Endodermal cell (in vitro differentiated cells): ENCODE measurements at regions not wholly inside any gene's neighbourhood (a gene's known extent, or its start where the extent isn't known, plus 50 kb on each side); places are given as distances from the start of the nearest gene placed in this dataset.

Source experiments
- DNase-seq: peaks from one replicate; pipeline ENCODE4 v3.0.0-alpha.2; 2017
- H3K27ac ChIP-seq: 2 replicates; pipeline ENCODE4 v1.5.1; 2013; ENCODE audit warnings: mild to moderate bottlenecking, low read depth, low read length, moderate library complexity
- H3K27me3 ChIP-seq: 2 replicates; pipeline ENCODE4 v1.6.1; 2013; ENCODE audit warnings: mild to moderate bottlenecking, low read length, moderate library complexity; ENCODE audit not compliant: insufficient read depth, control insufficient read depth, poor library complexity, severe bottlenecking
- H3K36me3 ChIP-seq: 2 replicates; pipeline ENCODE4 v1.7.0; 2013; ENCODE audit warnings: mild to moderate bottlenecking, low read length, moderate library complexity; ENCODE audit not compliant: control insufficient read depth, insufficient read depth
- H3K4me1 ChIP-seq: one replicate; pipeline ENCODE4 v1.7.0; 2013; ENCODE audit warnings: low read length; ENCODE audit not compliant: control insufficient read depth, insufficient read depth
- H3K4me3 ChIP-seq: 2 replicates; pipeline ENCODE4 v1.5.1; 2013; ENCODE audit warnings: mild to moderate bottlenecking, low read length, moderate library complexity
- H3K9ac ChIP-seq: 2 replicates; pipeline ENCODE4 v1.6.1; 2013; ENCODE audit warnings: mild to moderate bottlenecking, low read length, moderate library complexity; ENCODE audit not compliant: poor library complexity, severe bottlenecking; ENCODE audit errors: extremely low read depth
- H3K9me3 ChIP-seq: 2 replicates; pipeline ENCODE4 v1.6.1; 2013; ENCODE audit warnings: mild to moderate bottlenecking, low read length, moderate library complexity; ENCODE audit not compliant: control insufficient read depth
- H3K27ac Mint-ChIP-seq: 2 replicates; pipeline ENCODE4 v1.8.0; 2020; ENCODE audit warnings: mixed read lengths
- H3K27me3 Mint-ChIP-seq: 2 replicates; pipeline ENCODE4 v1.8.0; 2021; ENCODE audit warnings: mild to moderate bottlenecking, mixed read lengths; ENCODE audit not compliant: insufficient read depth
- H3K36me3 Mint-ChIP-seq: 2 replicates; pipeline ENCODE4 v1.8.0; 2020; ENCODE audit warnings: low read depth, mixed read lengths
- H3K4me1 Mint-ChIP-seq: 2 replicates; pipeline ENCODE4 v1.8.0; 2020; ENCODE audit warnings: mixed read lengths
- H3K4me3 Mint-ChIP-seq: 2 replicates; pipeline ENCODE4 v1.8.0; 2020; ENCODE audit warnings: mild to moderate bottlenecking, moderate library complexity, mixed read lengths
- H3K9me3 Mint-ChIP-seq: 2 replicates; pipeline ENCODE4 v1.8.0; 2020; ENCODE audit warnings: mild to moderate bottlenecking, mixed read lengths
- WGBS, 2 experiments: methylation state at CpG; one replicate each; pipeline versions ENCODE4 v1.1.5 to v1.1.7; 2013; ENCODE audit warnings: missing lambda C conversion rate in 2 of 2, mixed read lengths in 1 of 2; ENCODE audit not compliant: insufficient coverage in 1 of 2, insufficient read length in 1 of 2; 5-methylcytosine and 5-hydroxymethylcytosine counted together
- TF ChIP-seq, protein P1 (sequence below): fragments of 200-600 bp; sonication (generic); conservative IDR thresholded peaks from 2 replicates; pipeline ENCODE4 v1.5.0; 2021; ENCODE audit warnings: antibody characterized with exemption, mild to moderate bottlenecking

DNA sequence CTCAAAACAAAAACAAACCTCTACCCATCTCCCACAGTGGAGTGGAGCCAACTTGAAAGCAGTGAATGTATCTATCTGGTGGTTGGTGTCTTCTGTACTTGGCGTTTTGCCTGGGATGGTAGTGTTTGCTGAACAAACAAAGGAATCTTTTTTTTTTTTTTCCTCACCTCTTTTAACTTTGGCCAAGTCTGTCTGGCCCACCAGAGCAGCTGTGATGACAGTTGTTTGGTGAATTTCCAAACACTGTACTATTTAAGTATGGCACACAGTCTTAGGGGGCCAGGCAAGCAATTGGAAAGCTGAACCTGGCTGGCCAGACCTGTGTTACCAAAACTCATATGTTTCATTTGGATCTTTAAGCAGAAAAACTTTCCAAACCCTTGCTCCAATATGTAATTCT is 101.8 kb upstream of the CDH13 start:
- Mint-ChIP-seq H3K27ac (no peak overlapping the region), H3K4me3 (no peak overlapping the region), H3K27me3 (peaks cover 61% of the 10 kb centered on the region), H3K36me3 (no peaks in the 10 kb centered on the region), H3K9me3 (peaks cover 14% of the 10 kb centered on the region), H3K4me1 (no peaks in the 10 kb centered on the region)
- no peak overlapping the region for H3K9ac ChIP-seq
- no peak overlapping the region for H3K27ac ChIP-seq
- no peak overlapping the region for H3K4me3 ChIP-seq
- no peak for DNase-seq
- H3K9me3 ChIP-seq = no peaks in the 10 kb centered on the region
- WGBS, 2 experiments = no CpG with 5 or more reads among the region's 1 CpG
- H3K36me3 ChIP-seq = no peaks in the 10 kb centered on the region
- peaks cover 5% of the 10 kb centered on the region for H3K27me3 ChIP-seq
- H3K4me1 ChIP-seq = no peaks in the 10 kb centered on the region
- TF ChIP-seq, protein P1, sequence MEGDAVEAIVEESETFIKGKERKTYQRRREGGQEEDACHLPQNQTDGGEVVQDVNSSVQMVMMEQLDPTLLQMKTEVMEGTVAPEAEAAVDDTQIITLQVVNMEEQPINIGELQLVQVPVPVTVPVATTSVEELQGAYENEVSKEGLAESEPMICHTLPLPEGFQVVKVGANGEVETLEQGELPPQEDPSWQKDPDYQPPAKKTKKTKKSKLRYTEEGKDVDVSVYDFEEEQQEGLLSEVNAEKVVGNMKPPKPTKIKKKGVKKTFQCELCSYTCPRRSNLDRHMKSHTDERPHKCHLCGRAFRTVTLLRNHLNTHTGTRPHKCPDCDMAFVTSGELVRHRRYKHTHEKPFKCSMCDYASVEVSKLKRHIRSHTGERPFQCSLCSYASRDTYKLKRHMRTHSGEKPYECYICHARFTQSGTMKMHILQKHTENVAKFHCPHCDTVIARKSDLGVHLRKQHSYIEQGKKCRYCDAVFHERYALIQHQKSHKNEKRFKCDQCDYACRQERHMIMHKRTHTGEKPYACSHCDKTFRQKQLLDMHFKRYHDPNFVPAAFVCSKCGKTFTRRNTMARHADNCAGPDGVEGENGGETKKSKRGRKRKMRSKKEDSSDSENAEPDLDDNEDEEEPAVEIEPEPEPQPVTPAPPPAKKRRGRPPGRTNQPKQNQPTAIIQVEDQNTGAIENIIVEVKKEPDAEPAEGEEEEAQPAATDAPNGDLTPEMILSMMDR = no peak

DNA sequence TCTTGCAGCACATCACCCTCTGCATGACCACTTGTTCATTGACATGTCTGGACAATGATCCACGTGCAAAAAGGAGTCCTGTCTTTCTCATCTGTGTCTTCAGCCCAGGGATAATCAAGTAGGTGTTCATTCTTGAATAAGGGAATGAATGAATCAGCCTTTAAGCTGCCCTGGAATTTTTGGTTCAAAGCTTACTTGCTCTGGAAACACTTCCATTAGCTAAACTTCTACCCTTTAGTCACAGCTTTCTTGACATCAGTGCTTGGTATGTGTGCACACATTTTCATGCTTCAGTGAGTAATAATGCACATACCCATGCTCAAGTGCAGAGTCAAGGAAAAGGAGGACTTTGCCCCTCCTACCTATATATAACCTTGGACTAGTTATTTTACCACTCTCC is 103.0 kb upstream of the CDH13 start:
- no peak for DNase-seq
- H3K36me3 ChIP-seq = no peaks in the 10 kb centered on the region
- no peak overlapping the region for H3K9ac ChIP-seq
- Mint-ChIP-seq H3K4me1 (no peaks in the 10 kb centered on the region), H3K9me3 (peaks cover 11% of the 10 kb centered on the region), H3K4me3 (no peak overlapping the region), H3K27ac (no peak overlapping the region), H3K36me3 (no peaks in the 10 kb centered on the region), H3K27me3 (peaks cover 61% of the 10 kb centered on the region)
- no peak overlapping the region for H3K27ac ChIP-seq
- peaks cover 5% of the 10 kb centered on the region for H3K27me3 ChIP-seq
- TF ChIP-seq, protein P1 = no peak
- no peaks in the 10 kb centered on the region for H3K9me3 ChIP-seq
- H3K4me3 ChIP-seq = no peak overlapping the region
- H3K4me1 ChIP-seq = no peaks in the 10 kb centered on the region
- WGBS, 2 experiments = 36 to 55% methylated on average over 1 of the region's 1 CpG

DNA sequence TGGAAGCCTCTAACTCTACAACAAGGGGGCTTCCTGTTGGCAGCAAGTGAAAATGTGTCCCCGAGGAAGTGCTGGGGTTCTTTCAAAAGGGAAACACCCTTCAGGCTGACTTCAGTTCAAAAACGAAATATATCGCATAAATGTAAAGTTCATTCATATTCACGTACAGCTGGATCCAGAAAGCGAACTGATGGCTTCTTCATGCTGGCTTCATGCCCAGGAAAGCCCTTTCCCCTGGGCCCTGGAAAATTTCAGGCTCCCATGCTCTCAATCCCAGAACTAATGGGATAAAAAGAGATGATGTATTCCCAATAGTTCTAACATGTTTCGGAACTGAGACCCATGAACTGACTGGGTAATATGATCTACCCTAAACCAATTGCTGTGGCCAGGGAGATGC is 104.7 kb upstream of the CDH13 start:
- Mint-ChIP-seq H3K36me3 (no peaks in the 10 kb centered on the region), H3K27ac (no peak overlapping the region)
- DNase-seq = no peak

More for the DNA sequence above, 104.7 kb upstream of the CDH13 start:
- H3K27me3 Mint-ChIP-seq = peaks cover 71% of the 10 kb centered on the region
- H3K9ac ChIP-seq = no peak overlapping the region
- H3K9me3 Mint-ChIP-seq = peaks cover 8% of the 10 kb centered on the region
- H3K4me3 Mint-ChIP-seq = no peak overlapping the region
- H3K27ac ChIP-seq = no peak overlapping the region
- H3K36me3 ChIP-seq = no peaks in the 10 kb centered on the region
- H3K9me3 ChIP-seq = no peaks in the 10 kb centered on the region
- TF ChIP-seq, protein P1 = no peak
- peaks cover 5% of the 10 kb centered on the region for H3K27me3 ChIP-seq
- no peak overlapping the region for H3K4me3 ChIP-seq
- no peaks in the 10 kb centered on the region for H3K4me1 Mint-ChIP-seq
- WGBS, 2 experiments = 91 to 98% methylated on average over 5 to 6 of the region's 6 CpGs
- H3K4me1 ChIP-seq = no peaks in the 10 kb centered on the region
